Stomach (tissue), 8 donors: ENCODE measurements at regions not wholly inside any gene's neighbourhood (a gene's known extent, or its start where the extent isn't known, plus 50 kb on each side); places are given as distances from the start of the nearest gene placed in this dataset.

Experiments used
- DNase-seq, 2 donors: peaks; one replicate each; pipeline versions ENCODE4 v3.0.0 to v3.0.0-alpha.2; 2013 to 2019
- H3K27ac ChIP-seq, 5 donors: fragments of 200-600 bp in 4 of 5; sonication (generic) in 4 of 5; one replicate each; pipeline ENCODE4 v1.5.1; 2013 to 2019; ENCODE audit warnings: mild to moderate bottlenecking in 1 of 5, moderate library complexity in 1 of 5
- H3K27me3 ChIP-seq, 3 donors: fragments of 200-600 bp; sonication (generic); one replicate each; pipeline ENCODE4 v1.5.1; 2017 to 2019; ENCODE audit warnings: mixed run types in 1 of 3
- H3K36me3 ChIP-seq, 4 donors: fragments of 200-600 bp; sonication (generic); 1 replicate in 3 of 4; 2 replicates in 1 of 4; pipeline ENCODE4 v1.5.1; 2016 to 2019
- H3K4me1 ChIP-seq, 4 donors: fragments of 200-600 bp; sonication (generic); one replicate each; pipeline ENCODE4 v1.5.1; 2016 to 2019
- H3K4me3 ChIP-seq, 4 donors: fragments of 200-600 bp; sonication (generic) in 3 of 4; one replicate each; pipeline ENCODE4 v1.5.1; 2016 to 2019; ENCODE audit warnings: mild to moderate bottlenecking in 1 of 4
- H3K9me3 ChIP-seq, 4 donors: fragments of 200-600 bp; sonication (generic); one replicate each; pipeline ENCODE4 v1.5.1; 2016 to 2019
- CTCF ChIP-seq, 7 experiments: fragments of 450-650 bp in 4 of 7; fragments of 200-600 bp in 3 of 7; sonication (generic) in 3 of 7; IDR thresholded peaks; one replicate each; pipeline ENCODE4 v1.5.1; 2016 to 2019; ENCODE audit warnings: antibody characterized with exemption in 7 of 7, control low read depth in 2 of 7, mild to moderate bottlenecking in 1 of 7
- EP300 ChIP-seq: sonication (generic); formaldehyde crosslinking; IDR thresholded peaks from one replicate; pipeline ENCODE4 v1.6.1; 2017; ENCODE audit warnings: antibody characterized with exemption
- POLR2A ChIP-seq, 4 donors: fragments of 450-650 bp; IDR thresholded peaks; one replicate each; pipeline ENCODE4 v1.6.1; 2016; ENCODE audit warnings: antibody characterized with exemption in 4 of 4, control low read depth in 2 of 4, mild to moderate bottlenecking in 1 of 4, moderate library complexity in 1 of 4
- POLR2AphosphoS5 ChIP-seq, 3 donors: sonication (generic); formaldehyde crosslinking; IDR thresholded peaks; one replicate each; pipeline ENCODE4 v1.6.1; 2016; ENCODE audit warnings: antibody characterized with exemption in 3 of 3
- WGBS, 5 donors: extraction: QIAGEN DNeasy Blood & Tissue Kit in 3 of 5; methylation state at CpG; one replicate each; pipeline versions ENCODE4 v1.1.5 to v1.1.7; 2013 to 2018; 5-methylcytosine and 5-hydroxymethylcytosine counted together
- intact Hi-C: fragments of 100-400 bp; cut with DNase I; formaldehyde crosslinking; loops from one replicate; pipeline ENCODE4 v1.15.1; 2023; ENCODE audit warnings: low total_unique reads
- donor health status: healthy with polysubstance abuse.
- donor health status: Bipolar disorder and iron deficiency.
- donor health status: healthy.

DNA sequence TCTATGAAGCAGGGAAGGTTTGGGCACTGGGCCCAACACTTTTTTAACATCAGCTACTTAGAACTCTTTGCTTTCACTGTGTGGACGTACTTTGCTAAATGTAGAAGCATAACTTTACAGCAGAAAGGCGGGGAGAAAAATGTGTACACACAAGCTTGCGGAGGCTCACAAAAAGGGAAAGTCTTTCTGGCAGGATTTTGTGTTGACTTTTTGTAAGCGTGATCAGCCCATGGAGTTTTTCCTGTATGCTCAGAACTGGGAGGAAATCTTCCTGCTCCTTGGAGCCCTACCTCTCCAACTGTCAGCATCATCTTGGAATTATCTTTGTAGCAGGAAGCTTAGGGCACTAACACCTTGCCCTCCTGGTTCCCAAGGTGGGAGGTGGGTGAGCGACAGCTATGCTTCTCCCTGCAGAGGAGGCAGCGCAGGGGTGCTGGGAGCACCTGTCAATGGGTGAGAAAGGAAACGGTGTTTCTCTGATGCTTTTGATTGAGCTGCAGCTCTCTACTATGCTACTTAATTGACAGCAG, 321.9 kb downstream of the GADD45G start:
- Histone ChIP-seq H3K9me3 (no peaks in the 10 kb centered on the region), H3K27ac (peak overlapping the region in 3 of 5 donors; percentile 7 to 69 (median 44)), H3K4me3 (no peak overlapping the region), H3K36me3 (no peaks in the 10 kb centered on the region), H3K4me1 (peaks cover 22 to 50% (median 31%) of the 10 kb centered on the region in 4 donors), H3K27me3 (no peaks in the 10 kb centered on the region)
- 17 to 56% (median 29%) methylated on average over 7 of the region's 7 CpGs for WGBS, 5 donors
- intact Hi-C loops, result loop anchor here (10.0 kb wide), 1 partner anchor 168 kb away; no protein-coding TSS in a partner anchor
- TF ChIP-seq POLR2AphosphoS5 (IDR thresholded peaks at IDR 0.05) (peak in 1 of 3 donors; percentile 72), POLR2A (IDR thresholded peaks at IDR 0.05) (no peak)
- peak; percentile 62 to 83 for DNase-seq

DNA sequence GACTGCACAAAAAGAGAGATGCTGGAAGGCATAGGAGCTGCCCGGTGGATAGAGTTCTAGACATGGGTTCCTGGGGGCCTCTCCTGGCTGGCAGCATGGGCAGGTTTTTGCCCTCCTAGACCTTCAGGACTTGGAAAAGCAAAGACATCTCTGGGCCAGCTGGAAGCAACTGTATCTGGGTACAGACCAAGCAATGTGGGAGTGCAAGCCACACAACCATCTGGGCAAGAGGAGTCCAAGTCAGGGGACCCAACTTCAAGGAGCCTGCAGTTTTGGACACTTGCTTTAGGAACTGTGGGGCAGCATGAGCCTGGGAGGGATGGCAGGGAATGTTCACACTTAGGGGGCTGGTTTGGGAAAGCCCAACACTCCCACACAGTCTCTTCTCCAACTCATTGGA, 323.3 kb downstream of the GADD45G start:
- H3K4me1 ChIP-seq, result peaks cover 22 to 50% (median 31%) of the 10 kb centered on the region in 4 donors
- no peaks in the 10 kb centered on the region for H3K36me3 ChIP-seq
- no peak overlapping the region for H3K27ac ChIP-seq
- intact Hi-C loops, result loop anchor here (10.0 kb wide), 1 partner anchor 167 kb away; no protein-coding TSS in a partner anchor
- no peak overlapping the region for H3K4me3 ChIP-seq
- DNase-seq, result no peak
- H3K9me3 ChIP-seq, result no peaks in the 10 kb centered on the region
- no peaks in the 10 kb centered on the region for H3K27me3 ChIP-seq
- 90 to 100% (median 96%) methylated on average over 1 of the region's 1 CpG for WGBS, 5 donors
- TF ChIP-seq POLR2A (IDR thresholded peaks at IDR 0.05) (no peak), POLR2AphosphoS5 (IDR thresholded peaks at IDR 0.05) (no peak), CTCF (IDR thresholded peaks at IDR 0.05) (no peak), EP300 (no peak)

DNA sequence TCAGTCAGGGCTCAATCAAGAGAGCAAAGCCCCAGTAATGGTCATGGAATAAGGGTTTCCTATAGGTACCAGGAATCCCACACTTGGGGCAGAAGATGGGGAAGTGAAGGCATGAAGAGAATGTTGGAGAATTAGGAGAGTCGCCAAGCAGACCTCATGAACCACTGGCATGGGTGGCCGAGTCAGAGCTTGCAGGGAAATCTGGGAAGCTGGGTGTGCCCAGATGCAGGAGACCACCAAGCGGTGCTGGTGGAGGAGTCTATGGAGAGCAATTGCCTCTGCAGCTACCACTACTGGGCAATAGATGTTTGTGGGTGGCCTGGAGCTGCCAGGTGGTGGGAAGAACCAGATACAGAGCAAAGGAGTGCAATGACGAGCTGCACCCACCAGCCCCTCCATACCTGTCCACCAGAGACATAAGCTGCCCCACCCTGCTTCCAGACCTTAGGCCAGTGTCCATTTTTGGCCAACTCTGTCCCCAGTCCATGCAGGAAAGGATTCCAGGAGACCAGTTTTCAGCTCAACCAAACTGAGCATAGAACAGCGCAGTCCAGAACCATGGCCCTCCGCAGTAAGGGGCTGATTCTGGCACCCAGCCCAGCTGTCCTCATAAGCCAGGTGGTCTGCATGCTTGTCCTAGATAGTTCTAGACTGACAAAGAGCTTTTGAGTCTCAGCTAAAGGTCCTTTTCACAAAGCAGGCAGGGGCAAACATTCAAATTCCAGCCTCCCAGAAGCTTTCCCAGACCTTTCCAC, 323.9 kb downstream of the GADD45G start:
- intact Hi-C loops, result loop anchor here (10.0 kb wide), 1 partner anchor 166 kb away; no protein-coding TSS in a partner anchor
- H3K27me3 ChIP-seq, result no peaks in the 10 kb centered on the region
- H3K4me1 ChIP-seq, result peaks cover 22 to 49% (median 33%) of the 10 kb centered on the region in 4 donors
- H3K4me3 ChIP-seq, result no peak overlapping the region
- DNase-seq, result no peak
- 87 to 98% (median 96%) methylated on average over 6 of the region's 6 CpGs for WGBS, 5 donors
- H3K36me3 ChIP-seq, result no peaks in the 10 kb centered on the region
- H3K9me3 ChIP-seq, result no peaks in the 10 kb centered on the region
- no peak overlapping the region for H3K27ac ChIP-seq
- TF ChIP-seq CTCF (IDR thresholded peaks at IDR 0.05) (no peak), POLR2A (IDR thresholded peaks at IDR 0.05) (no peak), POLR2AphosphoS5 (IDR thresholded peaks at IDR 0.05) (no peak), EP300 (no peak)

DNA sequence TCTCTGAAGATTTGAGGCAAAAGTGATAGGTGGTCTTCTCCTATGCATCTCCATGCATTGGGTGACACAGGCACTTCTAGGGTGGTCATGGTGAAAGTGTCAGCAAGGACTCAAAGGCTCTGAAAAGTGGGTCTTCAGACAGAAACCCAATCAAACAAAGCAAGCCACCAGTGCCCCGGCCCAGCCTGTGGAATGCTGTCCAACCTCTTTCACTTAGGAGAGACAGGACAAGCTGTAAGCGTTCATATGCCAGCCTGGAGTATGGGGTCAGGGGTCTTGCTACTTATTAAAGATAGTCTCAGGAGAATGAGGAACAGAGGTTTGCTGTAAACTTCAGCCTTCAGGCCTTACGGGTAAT, 324.5 kb downstream of the GADD45G start:
- WGBS, 5 donors, result 37 to 67% (median 52%) methylated on average over 3 of the region's 3 CpGs

More for the DNA sequence above, 324.5 kb downstream of the GADD45G start:
- Histone ChIP-seq H3K4me1 (peaks cover 18 to 48% (median 33%) of the 10 kb centered on the region in 4 donors), H3K27me3 (no peaks in the 10 kb centered on the region), H3K4me3 (no peak overlapping the region), H3K36me3 (no peaks in the 10 kb centered on the region), H3K9me3 (no peaks in the 10 kb centered on the region), H3K27ac (no peak overlapping the region)
- TF ChIP-seq CTCF (IDR thresholded peaks at IDR 0.05) (no peak), POLR2A (IDR thresholded peaks at IDR 0.05) (no peak), POLR2AphosphoS5 (IDR thresholded peaks at IDR 0.05) (no peak)
- DNase-seq, result no peak
- intact Hi-C loops, result loop anchor here (10.0 kb wide), 1 partner anchor 166 kb away; no protein-coding TSS in a partner anchor
